Activated T-helper 2 cell treated with anti-CD3 and anti-CD28 coated beads, Interferon-gamma antibody, Interleukin-2, Interleukin-4, amounts not matched to agents 10 μg/mL and 5 μg/mL and 100 μg/mL, durations not matched to agents 14 hours and 24 hours and 36 hours (primary cell): ENCODE measurements at regions not wholly inside any gene's neighbourhood (a gene's known extent, or its start where the extent isn't known, plus 50 kb on each side); places are given as distances from the start of the nearest gene placed in this dataset.
"Not testable (repeated sequence)": the region's sequence is repeated elsewhere in the genome, so short reads cannot be mapped to it uniquely, and the experiment has no call there.

Source experiments
- DNase-seq: peaks from one replicate; pipeline ENCODE4 v3.0.0; 2021; ENCODE audit warnings: low spot score
- H3K27ac Mint-ChIP-seq: one replicate; pipeline ENCODE4 v1.8.0; 2021; ENCODE audit warnings: mixed read lengths
- H3K27me3 Mint-ChIP-seq: one replicate; pipeline ENCODE4 v1.8.0; 2021; ENCODE audit warnings: low read depth, mixed read lengths
- H3K36me3 Mint-ChIP-seq: one replicate; pipeline ENCODE4 v1.8.0; 2021; ENCODE audit warnings: low read depth, mixed read lengths
- H3K4me1 Mint-ChIP-seq: one replicate; pipeline ENCODE4 v1.8.0; 2021; ENCODE audit warnings: low read depth, mixed read lengths
- H3K4me3 Mint-ChIP-seq: one replicate; pipeline ENCODE4 v1.8.0; 2021; ENCODE audit warnings: low read depth, mild to moderate bottlenecking, moderate library complexity, mixed read lengths
- H3K9me3 Mint-ChIP-seq: one replicate; pipeline ENCODE4 v1.8.0; 2021; ENCODE audit warnings: mixed read lengths
- intact Hi-C: fragments of 100-400 bp; cut with micrococcal nuclease; formaldehyde crosslinking; loops from one replicate; pipeline ENCODE4 v1.15.1; 2023

DNA sequence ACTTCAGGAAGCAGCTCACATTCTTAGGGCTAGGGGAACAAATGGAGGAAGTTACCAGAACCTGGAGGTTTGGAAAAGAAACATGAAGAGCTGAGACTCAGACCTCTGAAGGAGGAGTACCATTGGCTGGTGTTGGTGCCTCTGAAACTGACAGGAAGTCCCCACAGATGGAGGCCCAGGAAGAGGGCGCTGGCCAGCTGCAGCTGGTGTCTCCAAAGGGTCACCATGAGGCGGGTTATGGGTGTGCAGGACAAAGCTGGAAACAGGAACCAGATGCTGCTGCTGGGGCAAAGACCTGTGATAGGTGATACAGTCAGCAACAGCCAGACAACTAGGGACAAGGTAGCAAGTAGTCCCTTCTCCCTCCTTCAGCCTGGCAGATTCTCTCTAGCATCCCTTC is 136.5 kb upstream of the SERPINE2 start:
- no peak for DNase-seq
- H3K9me3 Mint-ChIP-seq: no peaks in the 10 kb centered on the region
- H3K27me3 Mint-ChIP-seq: peaks cover 7% of the 10 kb centered on the region
- no peak overlapping the region for H3K27ac Mint-ChIP-seq
- no peaks in the 10 kb centered on the region for H3K4me1 Mint-ChIP-seq
- no peaks in the 10 kb centered on the region for H3K36me3 Mint-ChIP-seq
- H3K4me3 Mint-ChIP-seq: no peak overlapping the region
- intact Hi-C loops: no loop called here

DNA sequence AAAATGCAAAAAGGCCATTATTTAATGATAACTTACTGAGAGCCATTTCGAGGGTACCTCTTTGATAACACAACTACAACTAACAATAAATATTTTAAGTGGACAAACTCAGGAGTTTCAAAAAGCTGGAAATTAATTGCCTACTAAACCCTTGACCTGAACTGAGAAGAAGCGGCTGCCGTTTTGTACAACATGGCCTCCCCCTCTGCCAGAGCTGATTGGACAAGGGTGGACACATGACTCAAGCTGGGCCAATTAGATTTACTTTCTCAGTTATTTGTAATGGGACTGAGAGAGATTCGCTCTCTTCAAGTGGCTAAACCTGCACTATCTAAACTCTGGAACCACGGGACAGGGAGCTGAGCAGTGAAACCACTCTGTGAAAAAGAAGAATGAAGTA is 135.9 kb upstream of the SERPINE2 start:
- H3K27me3 Mint-ChIP-seq: peaks cover 7% of the 10 kb centered on the region
- no peak overlapping the region for H3K27ac Mint-ChIP-seq
- intact Hi-C loops: no loop called here
- no peaks in the 10 kb centered on the region for H3K9me3 Mint-ChIP-seq
- H3K4me1 Mint-ChIP-seq: no peaks in the 10 kb centered on the region
- no peak for DNase-seq
- H3K4me3 Mint-ChIP-seq: no peak overlapping the region
- no peaks in the 10 kb centered on the region for H3K36me3 Mint-ChIP-seq

DNA sequence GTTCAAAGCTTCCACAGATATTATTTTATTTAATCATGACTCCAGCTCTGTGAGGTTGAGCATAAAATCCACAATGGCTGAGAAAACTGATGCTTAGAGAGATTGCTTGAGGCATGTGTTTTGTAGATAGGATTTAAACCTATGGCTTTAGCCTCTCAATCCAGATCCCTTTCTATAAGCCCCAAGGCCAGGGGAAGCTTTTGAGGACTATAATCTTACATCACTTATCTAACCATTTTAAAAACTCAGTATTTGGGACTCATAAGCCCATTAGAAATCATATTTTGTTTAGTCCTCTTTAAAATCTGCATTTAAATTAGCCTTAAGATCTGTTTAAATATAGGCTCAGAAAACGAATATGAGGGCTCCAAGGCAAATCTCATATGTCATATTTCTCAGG is 135.4 kb upstream of the SERPINE2 start:
- no peak overlapping the region for H3K4me3 Mint-ChIP-seq
- H3K27ac Mint-ChIP-seq: no peak overlapping the region
- H3K27me3 Mint-ChIP-seq: peaks cover 7% of the 10 kb centered on the region
- H3K4me1 Mint-ChIP-seq: no peaks in the 10 kb centered on the region
- intact Hi-C loops: no loop called here
- no peaks in the 10 kb centered on the region for H3K9me3 Mint-ChIP-seq
- no peak for DNase-seq
- H3K36me3 Mint-ChIP-seq: no peaks in the 10 kb centered on the region

DNA sequence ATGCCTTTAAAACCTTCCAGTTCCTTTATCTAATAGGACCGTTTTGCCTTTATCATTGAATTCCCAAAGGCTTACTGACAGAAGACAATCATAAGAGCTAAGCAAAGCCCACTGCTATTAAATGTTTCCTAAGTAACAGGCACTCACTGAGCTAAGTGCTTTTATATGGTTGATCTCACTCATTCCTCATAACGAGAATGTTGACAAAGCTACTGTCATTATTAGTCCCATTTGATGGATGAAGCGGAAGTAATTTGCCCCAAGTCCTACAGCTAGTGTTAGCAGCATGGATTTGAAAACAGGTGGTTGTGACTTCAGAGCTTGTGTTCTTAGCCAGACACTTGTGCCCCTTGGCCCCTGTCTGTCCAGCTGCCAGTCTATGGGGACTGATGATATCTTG is 134.8 kb upstream of the SERPINE2 start:
- peaks cover 7% of the 10 kb centered on the region for H3K27me3 Mint-ChIP-seq
- no peaks in the 10 kb centered on the region for H3K36me3 Mint-ChIP-seq
- intact Hi-C loops: no loop called here
- no peak overlapping the region for H3K4me3 Mint-ChIP-seq
- no peaks in the 10 kb centered on the region for H3K4me1 Mint-ChIP-seq
- no peaks in the 10 kb centered on the region for H3K9me3 Mint-ChIP-seq
- no peak for DNase-seq
- no peak overlapping the region for H3K27ac Mint-ChIP-seq

DNA sequence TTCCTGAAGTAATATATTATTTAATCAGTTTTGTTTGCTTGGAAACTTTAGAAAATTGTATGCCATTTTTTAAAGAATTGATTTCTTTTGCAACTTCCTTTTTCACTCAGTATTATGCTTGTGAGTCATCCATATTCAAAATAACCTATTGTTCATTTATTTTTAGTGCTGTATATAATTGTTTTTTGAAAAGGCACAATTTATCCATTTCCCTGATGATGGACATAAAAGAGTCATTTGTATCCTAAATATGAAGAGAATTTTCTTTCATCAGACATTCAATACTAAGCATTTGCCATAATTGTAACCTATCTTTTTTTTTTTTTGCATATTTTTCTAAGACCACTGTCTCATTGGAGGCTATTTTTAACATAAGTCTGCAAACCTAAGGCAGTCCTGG is 134.1 kb upstream of the SERPINE2 start:
- no peak for DNase-seq
- Mint-ChIP-seq H3K9me3 (no peaks in the 10 kb centered on the region), H3K4me1 (no peaks in the 10 kb centered on the region), H3K36me3 (no peaks in the 10 kb centered on the region), H3K4me3 (no peak overlapping the region), H3K27me3 (peaks cover 9% of the 10 kb centered on the region), H3K27ac (no peak overlapping the region)
- intact Hi-C loops: no loop called here

DNA sequence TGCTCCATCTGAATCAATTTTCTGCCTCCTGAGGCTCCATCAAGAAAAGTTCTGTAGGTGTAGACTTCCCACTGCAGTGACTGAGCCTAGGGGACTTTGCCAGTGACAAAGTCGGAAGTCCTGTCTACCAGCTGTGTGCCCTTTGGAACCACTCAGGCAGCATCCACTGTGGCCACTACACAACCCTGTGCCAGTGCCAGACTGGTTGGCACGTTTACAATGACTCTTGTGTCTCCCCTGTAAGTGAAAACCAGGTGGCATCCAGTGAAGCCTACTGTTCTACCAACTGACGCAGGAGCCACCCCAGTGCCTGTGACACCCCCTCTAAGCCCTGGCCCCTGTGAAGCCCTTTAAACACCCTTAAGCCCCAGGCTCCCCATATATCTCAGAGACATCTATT is 132.1 kb upstream of the SERPINE2 start:
- H3K27ac Mint-ChIP-seq: no peak overlapping the region
- no peaks in the 10 kb centered on the region for H3K36me3 Mint-ChIP-seq
- intact Hi-C loops: no loop called here
- DNase-seq: no peak
- peaks cover 13% of the 10 kb centered on the region for H3K27me3 Mint-ChIP-seq
- H3K4me3 Mint-ChIP-seq: no peak overlapping the region
- no peaks in the 10 kb centered on the region for H3K9me3 Mint-ChIP-seq
- no peaks in the 10 kb centered on the region for H3K4me1 Mint-ChIP-seq

DNA sequence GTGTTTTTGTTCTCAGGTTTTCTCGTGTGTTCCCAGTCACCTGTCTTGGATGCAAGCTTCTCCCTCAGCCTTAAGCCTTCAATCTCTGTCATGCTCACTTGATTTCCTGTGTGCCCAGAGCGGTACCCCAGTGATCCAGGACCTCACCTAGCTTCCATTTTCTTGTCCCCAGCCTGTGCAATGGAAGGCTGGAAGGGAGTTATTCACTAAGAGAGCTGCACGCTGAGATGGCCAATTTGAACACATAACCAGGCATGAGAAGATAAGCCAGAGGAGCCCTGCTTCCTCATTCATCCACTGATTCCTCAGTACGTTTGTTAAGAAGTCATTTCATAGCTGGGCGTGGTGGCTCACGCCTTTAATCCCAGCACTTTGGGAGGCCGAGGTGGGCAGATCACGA is 130.8 kb upstream of the SERPINE2 start:
- Mint-ChIP-seq H3K4me3 (no peak overlapping the region), H3K27ac (no peak overlapping the region), H3K27me3 (peaks cover 13% of the 10 kb centered on the region), H3K4me1 (no peaks in the 10 kb centered on the region), H3K9me3 (no peaks in the 10 kb centered on the region), H3K36me3 (no peaks in the 10 kb centered on the region)
- no peak for DNase-seq
- intact Hi-C loops: no loop called here

DNA sequence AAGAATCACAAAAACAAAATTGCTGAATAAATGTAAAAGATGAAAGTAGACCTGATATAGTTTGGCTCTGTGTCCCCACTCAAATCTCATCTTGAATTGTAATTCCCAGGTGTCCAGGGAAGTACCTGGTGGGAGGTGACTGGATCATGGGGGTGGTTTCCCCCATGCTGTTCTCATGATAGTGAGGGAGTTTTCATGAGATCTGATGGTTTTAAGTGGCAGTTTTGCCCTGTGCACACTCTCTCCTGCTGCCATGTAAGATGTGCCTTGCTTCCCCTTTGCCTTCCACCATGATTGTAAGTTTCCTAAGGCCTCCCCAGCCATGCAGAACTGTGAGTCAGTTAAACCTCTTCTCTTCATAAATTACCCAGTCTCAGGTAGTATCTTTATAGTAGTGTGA is 128.7 kb upstream of the SERPINE2 start:
- H3K4me3 Mint-ChIP-seq, intact Hi-C loops, DNase-seq, H3K4me1 Mint-ChIP-seq, H3K9me3 Mint-ChIP-seq, H3K27ac Mint-ChIP-seq, H3K36me3 Mint-ChIP-seq: not testable (repeated sequence)
- peaks cover 23% of the 10 kb centered on the region for H3K27me3 Mint-ChIP-seq

DNA sequence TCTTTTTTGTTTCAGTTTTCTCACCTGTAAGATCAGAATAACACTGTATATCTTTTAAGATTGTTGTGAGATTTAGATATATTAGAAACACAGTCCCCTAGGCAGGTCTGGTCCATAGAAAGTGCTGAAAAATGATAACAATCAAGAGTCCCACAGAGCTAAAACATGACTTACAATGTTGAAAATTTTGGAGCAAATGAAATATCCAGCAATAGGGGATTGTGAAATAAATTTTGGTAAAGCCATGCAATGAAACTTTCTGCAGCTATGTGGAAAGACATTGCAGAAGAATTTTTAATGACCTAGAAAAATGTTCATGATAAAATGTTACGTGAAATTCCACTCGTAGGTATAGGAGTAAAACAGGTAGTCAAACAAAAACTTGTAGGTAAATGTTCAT is 127.6 kb upstream of the SERPINE2 start:
- H3K9me3 Mint-ChIP-seq: no peaks in the 10 kb centered on the region
- H3K27ac Mint-ChIP-seq: no peak overlapping the region
- H3K4me3 Mint-ChIP-seq: no peak overlapping the region
- DNase-seq: no peak
- peaks cover 20% of the 10 kb centered on the region for H3K27me3 Mint-ChIP-seq
- H3K36me3 Mint-ChIP-seq: no peaks in the 10 kb centered on the region
- intact Hi-C loops: no loop called here
- no peaks in the 10 kb centered on the region for H3K4me1 Mint-ChIP-seq

DNA sequence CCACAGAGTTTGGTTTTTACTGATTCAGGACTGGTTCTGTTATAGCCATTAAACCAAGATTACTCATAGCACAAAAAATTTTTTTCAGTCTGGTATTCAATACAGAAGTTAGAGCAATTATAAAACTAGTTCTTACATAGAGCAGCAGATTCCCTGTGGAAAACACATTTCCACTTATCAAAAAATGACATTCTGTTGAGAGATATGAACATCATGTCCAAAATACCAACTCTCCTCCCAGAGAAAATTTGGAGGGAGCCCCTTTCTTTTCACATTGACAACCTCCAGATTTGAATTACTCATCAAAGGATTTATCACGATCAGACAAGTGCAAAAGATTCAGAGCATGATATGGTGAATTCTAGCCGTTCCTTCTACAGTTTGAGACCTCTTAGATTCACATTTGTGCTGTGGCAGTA is 126.8 kb upstream of the SERPINE2 start:
- no peaks in the 10 kb centered on the region for H3K4me1 Mint-ChIP-seq
- intact Hi-C loops: no loop called here
- H3K9me3 Mint-ChIP-seq: no peaks in the 10 kb centered on the region
- no peak overlapping the region for H3K27ac Mint-ChIP-seq
- peaks cover 20% of the 10 kb centered on the region for H3K27me3 Mint-ChIP-seq
- no peak overlapping the region for H3K4me3 Mint-ChIP-seq
- no peak for DNase-seq
- no peaks in the 10 kb centered on the region for H3K36me3 Mint-ChIP-seq

DNA sequence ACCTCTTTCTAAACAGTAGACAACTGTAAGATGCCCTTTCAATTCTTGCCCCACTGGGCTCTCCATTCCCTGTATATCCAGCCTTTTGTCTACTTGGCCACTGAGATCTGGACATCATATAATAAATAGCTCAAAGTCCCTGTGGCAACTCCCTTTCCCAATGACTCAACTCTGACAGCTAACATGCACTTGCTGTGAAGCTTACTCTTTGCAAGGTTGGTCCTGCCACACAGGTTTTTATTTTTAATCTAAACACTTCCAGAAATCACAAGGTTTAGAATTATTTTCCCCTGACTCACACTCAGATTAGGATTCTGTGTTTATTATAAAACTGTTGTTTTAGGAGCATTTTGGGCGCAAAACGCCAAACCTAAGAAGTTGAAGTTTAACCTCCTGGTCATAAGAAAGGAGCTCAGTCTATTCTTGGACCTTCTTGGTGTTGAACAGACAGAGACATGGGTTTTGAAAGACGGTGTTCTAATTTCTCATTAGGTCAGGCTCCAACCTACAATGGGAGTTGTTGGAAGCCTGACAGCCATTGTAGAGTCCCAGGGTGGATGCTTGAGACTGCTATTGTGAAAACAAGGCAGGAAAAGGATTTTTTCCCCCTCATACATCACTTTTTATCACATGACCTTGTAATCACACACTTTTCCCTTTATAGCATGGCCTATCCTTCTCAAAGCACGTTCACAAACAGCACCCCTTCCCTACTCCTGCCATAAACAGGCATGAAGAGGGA is 124.7 kb upstream of the SERPINE2 start:
- H3K36me3 Mint-ChIP-seq: no peaks in the 10 kb centered on the region
- H3K27ac Mint-ChIP-seq: no peak overlapping the region
- H3K4me1 Mint-ChIP-seq: no peaks in the 10 kb centered on the region
- H3K9me3 Mint-ChIP-seq: no peaks in the 10 kb centered on the region
- DNase-seq: no peak
- no peak overlapping the region for H3K4me3 Mint-ChIP-seq
- intact Hi-C loops: no loop called here
- peaks cover 19% of the 10 kb centered on the region for H3K27me3 Mint-ChIP-seq

DNA sequence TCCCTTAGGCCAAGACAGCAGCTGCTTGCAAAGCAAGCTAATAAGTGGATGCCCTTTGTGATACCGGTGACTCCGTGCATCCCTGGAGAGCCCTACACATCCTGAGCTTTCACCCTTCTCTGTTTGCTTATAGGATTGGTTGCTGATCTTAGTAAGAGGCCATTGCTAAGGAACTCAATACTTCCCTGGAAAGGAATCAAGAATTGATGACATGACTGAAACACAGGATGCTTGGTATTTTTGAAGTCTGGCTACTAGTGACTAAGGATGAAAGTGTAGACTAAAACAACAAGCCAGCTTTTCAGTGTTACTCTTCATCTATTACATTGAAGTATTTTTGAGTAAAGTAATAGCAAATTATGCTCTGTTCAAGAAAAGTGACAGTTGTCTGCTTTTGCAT is 123.0 kb upstream of the SERPINE2 start:
- Mint-ChIP-seq H3K27me3 (peaks cover 14% of the 10 kb centered on the region), H3K27ac (no peak overlapping the region), H3K4me3 (no peak overlapping the region), H3K4me1 (no peaks in the 10 kb centered on the region), H3K36me3 (no peaks in the 10 kb centered on the region), H3K9me3 (no peaks in the 10 kb centered on the region)
- DNase-seq: no peak
- intact Hi-C loops: no loop called here

DNA sequence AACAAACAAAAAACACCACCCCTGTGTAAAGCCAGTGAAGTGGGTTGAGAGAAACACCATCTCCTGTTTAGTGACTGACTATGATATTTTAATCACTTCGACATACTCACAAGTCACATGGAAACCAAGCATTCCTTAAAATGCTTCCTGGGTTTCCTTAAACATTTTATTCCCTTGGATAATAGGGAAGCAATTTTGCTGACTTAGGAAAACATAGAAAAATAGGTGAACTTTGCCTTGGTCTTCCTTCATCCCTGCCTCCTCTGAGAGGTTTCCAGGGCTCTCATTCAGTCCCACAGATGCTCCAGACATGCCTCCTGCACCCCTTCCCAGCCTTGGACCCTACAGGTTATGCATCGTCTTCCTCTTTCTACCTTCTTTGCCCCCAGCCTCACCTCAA is 122.6 kb upstream of the SERPINE2 start:
- no peaks in the 10 kb centered on the region for H3K4me1 Mint-ChIP-seq
- no peak for DNase-seq
- no peaks in the 10 kb centered on the region for H3K36me3 Mint-ChIP-seq

DNA sequence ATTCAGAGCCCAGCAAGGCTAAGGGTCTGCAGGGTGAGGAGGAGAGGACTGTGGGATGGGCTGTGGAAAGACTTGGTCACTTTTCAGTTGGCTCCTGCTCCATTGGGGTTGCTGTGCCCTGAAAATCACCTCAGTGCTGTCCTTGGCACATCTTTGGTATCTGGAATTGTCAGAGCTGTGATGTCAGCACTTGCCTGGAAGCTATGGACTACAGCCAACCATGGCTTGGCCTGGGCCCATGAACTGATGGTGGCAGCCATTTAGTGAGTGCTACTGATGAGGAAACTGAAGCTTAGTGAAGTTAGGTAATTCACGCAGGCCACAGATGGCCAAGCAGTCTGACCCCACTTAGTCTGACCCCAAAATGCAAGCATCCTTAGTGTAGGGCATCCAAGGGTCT is 121.8 kb upstream of the SERPINE2 start:
- intact Hi-C loops: no loop called here
- no peak overlapping the region for H3K27ac Mint-ChIP-seq
- H3K4me1 Mint-ChIP-seq: no peaks in the 10 kb centered on the region
- no peak overlapping the region for H3K4me3 Mint-ChIP-seq
- no peak for DNase-seq
- H3K36me3 Mint-ChIP-seq: no peaks in the 10 kb centered on the region
- peaks cover 15% of the 10 kb centered on the region for H3K27me3 Mint-ChIP-seq
- H3K9me3 Mint-ChIP-seq: no peaks in the 10 kb centered on the region

More for the DNA sequence above, 122.6 kb upstream of the SERPINE2 start:
- Mint-ChIP-seq H3K27ac (no peak overlapping the region), H3K4me3 (no peak overlapping the region), H3K27me3 (peaks cover 14% of the 10 kb centered on the region), H3K9me3 (no peaks in the 10 kb centered on the region)
- intact Hi-C loops: no loop called here
